NT2/D1 (cell line): ENCODE measurements at regions not wholly inside any gene's neighbourhood (a gene's known extent, or its start where the extent isn't known, plus 50 kb on each side); places are given as distances from the start of the nearest gene placed in this dataset.

Experiments
- DNase-seq: peaks from one replicate; pipeline ENCODE4 v3.0.0-alpha.2; 2011; ENCODE audit warnings: low read depth, low spot score
- H3K27me3 ChIP-seq: 2 replicates; pipeline ENCODE4 v1.6.0; 2011; ENCODE audit warnings: mild to moderate bottlenecking; ENCODE audit not compliant: insufficient read length, insufficient read depth
- H3K36me3 ChIP-seq: 2 replicates; pipeline ENCODE4 v1.6.1; 2011; ENCODE audit warnings: mild to moderate bottlenecking, low read length, mixed read lengths; ENCODE audit not compliant: insufficient read depth, insufficient read length
- H3K4me1 ChIP-seq: 2 replicates; pipeline ENCODE4 v1.5.1; 2011; ENCODE audit not compliant: insufficient read depth, insufficient read length
- H3K4me3 ChIP-seq: 2 replicates; pipeline ENCODE4 v1.5.1; 2011; ENCODE audit warnings: low read depth; ENCODE audit not compliant: insufficient read length
- H3K9ac ChIP-seq: 2 replicates; pipeline ENCODE4 v1.6.0; 2011; ENCODE audit warnings: low read depth; ENCODE audit not compliant: insufficient read length
- H3K9me3 ChIP-seq: 2 replicates; pipeline ENCODE4 v1.5.1; 2011; ENCODE audit warnings: mild to moderate bottlenecking, low read length; ENCODE audit not compliant: insufficient read depth
- SUZ12 ChIP-seq: IDR thresholded peaks from 2 replicates; pipeline ENCODE4 v1.6.1; 2011; ENCODE audit not compliant: insufficient read length, insufficient read depth; ENCODE audit errors: extremely low read depth
- YY1 ChIP-seq: IDR thresholded peaks from 2 replicates; pipeline ENCODE4 v1.6.1; 2011; ENCODE audit not compliant: insufficient read length, insufficient read depth
- ZNF274 ChIP-seq: IDR thresholded peaks from 2 replicates; pipeline ENCODE4 v1.6.1; 2011; ENCODE audit warnings: mild to moderate bottlenecking, low read depth, low read length

GRCh38 chr11:69985641-69986439 lies 92.3 kb upstream of the ANO1 start:
- peaks cover 50% of the 10 kb centered on the region for H3K27me3 ChIP-seq
- H3K4me1 ChIP-seq: peaks cover 17% of the 10 kb centered on the region
- no peaks in the 10 kb centered on the region for H3K36me3 ChIP-seq
- peak overlapping the region; percentile 79 for H3K9ac ChIP-seq
- no peak for TF ChIP-seq ZNF274
- TF ChIP-seq SUZ12: no peak
- TF ChIP-seq YY1: no peak
- no peaks in the 10 kb centered on the region for H3K9me3 ChIP-seq
- H3K4me3 ChIP-seq: peak overlapping the region; percentile 56
- DNase-seq: no peak

DNA sequence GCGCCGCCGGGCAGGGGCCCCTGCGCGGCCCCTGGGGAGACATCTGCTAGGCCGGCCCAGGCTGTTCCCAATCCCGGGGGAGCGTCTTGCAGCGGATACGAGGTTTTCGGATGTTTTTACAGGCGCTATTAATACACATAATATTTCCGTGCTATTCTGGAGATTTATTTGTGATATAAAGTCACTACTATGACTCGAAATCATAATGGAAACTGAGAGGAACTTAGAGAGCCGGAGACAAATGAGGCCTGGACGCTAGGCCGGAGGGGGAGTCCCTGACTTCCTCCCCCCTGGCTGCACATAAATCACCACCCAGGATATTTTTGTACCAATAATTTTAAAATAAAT lies 91.7 kb upstream of the ANO1 start:
- DNase-seq: no peak
- H3K9ac ChIP-seq: peak overlapping the region; percentile 79
- H3K4me3 ChIP-seq: no peak overlapping the region
- TF ChIP-seq YY1 (no peak), ZNF274 (no peak), SUZ12 (no peak)
- no peaks in the 10 kb centered on the region for H3K36me3 ChIP-seq
- H3K27me3 ChIP-seq: peaks cover 50% of the 10 kb centered on the region
- no peaks in the 10 kb centered on the region for H3K9me3 ChIP-seq
- peaks cover 17% of the 10 kb centered on the region for H3K4me1 ChIP-seq

GRCh38 chr11:69986830-69987229 lies 91.3 kb upstream of the ANO1 start:
- H3K4me1 ChIP-seq: peaks cover 17% of the 10 kb centered on the region
- DNase-seq: no peak
- H3K36me3 ChIP-seq: no peaks in the 10 kb centered on the region
- no peak overlapping the region for H3K4me3 ChIP-seq
- H3K27me3 ChIP-seq: peaks cover 50% of the 10 kb centered on the region
- H3K9ac ChIP-seq: no peak overlapping the region
- TF ChIP-seq YY1: no peak
- no peak for TF ChIP-seq SUZ12
- TF ChIP-seq ZNF274: no peak
- H3K9me3 ChIP-seq: no peaks in the 10 kb centered on the region

DNA sequence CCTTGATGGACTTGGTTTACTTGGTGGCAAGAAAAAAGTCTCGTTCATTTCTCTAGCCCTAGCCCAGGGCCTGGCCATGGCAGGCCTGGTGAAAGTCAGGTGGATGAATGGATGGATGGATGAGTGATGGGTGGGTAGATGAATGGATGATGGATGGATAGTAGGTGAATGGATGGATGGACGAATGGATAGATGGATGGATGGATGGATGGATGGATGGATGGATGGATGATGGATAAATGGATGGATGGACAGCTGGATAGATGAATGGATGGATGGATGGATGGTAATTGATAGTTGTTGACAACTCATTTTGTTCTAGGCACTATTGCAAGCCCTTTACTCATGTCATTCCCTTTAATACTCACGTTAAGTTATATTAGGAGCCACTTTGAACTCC lies 86.1 kb upstream of the ANO1 start:
- TF ChIP-seq ZNF274 (no peak), YY1 (no peak), SUZ12 (no peak)
- Histone ChIP-seq H3K27me3 (peaks cover 26% of the 10 kb centered on the region), H3K9ac (no peak overlapping the region), H3K4me3 (no peak overlapping the region), H3K9me3 (no peaks in the 10 kb centered on the region; the same call in 1 of the 2 replicates), H3K4me1 (no peaks in the 10 kb centered on the region), H3K36me3 (no peaks in the 10 kb centered on the region)
- DNase-seq: no peak

DNA sequence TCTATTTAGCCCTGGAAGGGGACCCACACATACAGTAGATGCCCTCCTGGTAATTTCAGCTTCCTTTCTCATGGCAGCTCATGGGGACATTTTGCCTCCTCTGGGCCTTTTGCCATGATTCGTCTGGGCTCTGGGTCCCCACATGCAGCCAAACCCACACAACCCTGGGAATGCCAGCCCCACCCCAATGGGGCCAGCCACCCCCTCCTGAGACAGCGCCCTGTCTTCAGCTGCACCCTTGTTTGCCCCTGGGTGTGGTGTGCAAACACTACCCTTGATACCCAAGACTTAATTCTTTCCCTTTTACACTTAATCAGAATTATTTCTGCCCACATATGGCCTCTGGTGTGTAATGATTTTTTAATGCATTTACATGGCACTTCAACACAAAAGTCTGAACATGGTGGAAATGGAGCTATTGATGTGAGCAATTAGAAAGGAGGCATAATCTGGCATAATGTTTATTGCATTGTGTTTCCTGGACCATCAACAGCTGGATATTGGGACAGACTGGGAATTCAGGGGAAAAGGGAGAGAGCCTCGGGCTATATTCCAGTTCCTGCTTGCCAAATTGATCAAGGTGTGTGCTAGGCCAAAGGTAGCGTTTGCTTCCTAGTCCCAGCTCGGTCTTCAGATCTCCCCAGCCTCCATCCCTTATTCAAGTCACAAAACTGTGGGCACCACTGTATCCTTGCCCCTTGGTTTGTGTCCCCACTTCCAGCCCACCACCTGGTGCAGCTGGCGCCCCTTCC lies 85.0 kb upstream of the ANO1 start:
- Histone ChIP-seq H3K4me3 (no peak overlapping the region), H3K4me1 (no peaks in the 10 kb centered on the region), H3K9ac (no peak overlapping the region), H3K27me3 (peaks cover 21% of the 10 kb centered on the region), H3K9me3 (no peaks in the 10 kb centered on the region; the same call in 1 of the 2 replicates), H3K36me3 (no peaks in the 10 kb centered on the region)
- no peak for DNase-seq
- no peak for TF ChIP-seq SUZ12
- no peak for TF ChIP-seq YY1
- TF ChIP-seq ZNF274: no peak

- no peaks in the 10 kb centered on the region for H3K4me1 ChIP-seq
- H3K36me3 ChIP-seq: no peaks in the 10 kb centered on the region
- no peak overlapping the region for H3K9ac ChIP-seq
- TF ChIP-seq SUZ12 (no peak), ZNF274 (no peak), YY1 (no peak)
- peaks cover 14% of the 10 kb centered on the region for H3K27me3 ChIP-seq
- DNase-seq: no peak
- no peaks in the 10 kb centered on the region; the same call in 1 of the 2 replicates for H3K9me3 ChIP-seq
- H3K4me3 ChIP-seq: no peak overlapping the region
Observed at GRCh38 chr11:69994810-69995209, 83.3 kb upstream of the ANO1 start.

GRCh38 chr11:69995697-69996096 lies 82.4 kb upstream of the ANO1 start:
- TF ChIP-seq YY1 (no peak), ZNF274 (no peak), SUZ12 (no peak)
- no peak for DNase-seq
- Histone ChIP-seq H3K9me3 (no peaks in the 10 kb centered on the region; the same call in 1 of the 2 replicates), H3K4me1 (peaks cover 1% of the 10 kb centered on the region), H3K27me3 (peaks cover 18% of the 10 kb centered on the region), H3K36me3 (no peaks in the 10 kb centered on the region), H3K4me3 (no peak overlapping the region), H3K9ac (no peak overlapping the region)
